ENCODE measurements at regions not wholly inside any gene's neighbourhood (a gene's known extent, or its start where the extent isn't known, plus 50 kb on each side); places are given as distances from the start of the nearest gene placed in this dataset.

GRCh38 chr4:115272185-115272584, 158.8 kb upstream of the NDST4 start:
- H3K27me3 Mint-ChIP-seq: peaks cover 3% of the 10 kb centered on the region
- no peak overlapping the region for H3K27ac Mint-ChIP-seq
- peaks cover 7% of the 10 kb centered on the region for H3K36me3 Mint-ChIP-seq (ENCODE audit: low read depth)
- peaks cover 27% of the 10 kb centered on the region for H3K4me1 Mint-ChIP-seq
- no peak overlapping the region for H3K4me3 Mint-ChIP-seq
- H3K9me3 Mint-ChIP-seq: peaks cover 12% of the 10 kb centered on the region
- CTCF ChIA-PET: no interaction called here
- POLR2A ChIA-PET: no interaction called here
- DNase-seq: no peak

DNA sequence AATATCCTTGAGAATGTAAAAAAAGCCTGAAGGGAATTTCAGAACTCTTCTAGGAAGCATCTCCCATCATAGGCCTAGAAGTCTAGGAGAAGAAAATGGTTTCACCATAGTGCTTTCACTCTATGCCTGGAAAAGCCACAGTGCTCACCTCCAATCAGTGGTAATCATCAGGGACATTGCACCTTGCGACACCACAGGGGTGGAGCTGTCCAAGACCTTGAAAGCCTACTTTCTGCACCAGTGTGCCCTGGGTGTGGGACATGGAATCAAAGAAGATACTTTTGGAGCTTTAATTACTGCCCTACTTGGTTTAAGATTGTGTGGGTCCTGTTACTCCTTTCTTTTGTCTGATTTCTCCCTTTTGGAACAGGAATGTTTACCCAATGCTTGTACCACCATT, 146.8 kb upstream of the NDST4 start:
- Mint-ChIP-seq H3K27me3 (no peaks in the 10 kb centered on the region), H3K4me1 (no peaks in the 10 kb centered on the region)
- POLR2A ChIA-PET: no interaction called here

GRCh38 chr4:115259642-115260041, 146.2 kb upstream of the NDST4 start:
- ChIA-PET CTCF (no interaction called here), POLR2A (no interaction called here)
- Mint-ChIP-seq H3K36me3 (ENCODE audit: low read depth) (no peaks in the 10 kb centered on the region), H3K4me1 (no peaks in the 10 kb centered on the region), H3K4me3 (no peak overlapping the region), H3K27me3 (no peaks in the 10 kb centered on the region), H3K27ac (no peak overlapping the region), H3K9me3 (no peaks in the 10 kb centered on the region)
- DNase-seq: no peak

More for the DNA sequence above, 146.8 kb upstream of the NDST4 start:
- Mint-ChIP-seq H3K9me3 (no peaks in the 10 kb centered on the region), H3K36me3 (ENCODE audit: low read depth) (no peaks in the 10 kb centered on the region), H3K27ac (no peak overlapping the region), H3K4me3 (no peak overlapping the region)
- no peak for DNase-seq
- CTCF ChIA-PET: no interaction called here

- no peak for DNase-seq
- Mint-ChIP-seq H3K4me3 (no peak overlapping the region), H3K27ac (no peak overlapping the region), H3K4me1 (no peaks in the 10 kb centered on the region), H3K36me3 (ENCODE audit: low read depth) (no peaks in the 10 kb centered on the region), H3K9me3 (no peaks in the 10 kb centered on the region), H3K27me3 (no peaks in the 10 kb centered on the region)
- POLR2A ChIA-PET: no interaction called here
- CTCF ChIA-PET: no interaction called here
These were observed 136.4 kb upstream of the NDST4 start for GRCh38 chr4:115249808-115250207.

GRCh38 chr4:115234405-115235093, 121.1 kb upstream of the NDST4 start:
- no peaks in the 10 kb centered on the region for H3K36me3 Mint-ChIP-seq (ENCODE audit: low read depth)
- H3K9me3 Mint-ChIP-seq: no peaks in the 10 kb centered on the region
- H3K4me1 Mint-ChIP-seq: no peaks in the 10 kb centered on the region
- no peak overlapping the region for H3K27ac Mint-ChIP-seq
- peak; percentile 6 for DNase-seq
- ChIA-PET CTCF (no interaction called here), POLR2A (interaction anchor here (0.5 kb wide), 1 partner anchor 88 kb away, joined by 3 read pairs; no protein-coding TSS in a partner anchor)
- H3K27me3 Mint-ChIP-seq: no peaks in the 10 kb centered on the region
- no peak overlapping the region for H3K4me3 Mint-ChIP-seq

DNA sequence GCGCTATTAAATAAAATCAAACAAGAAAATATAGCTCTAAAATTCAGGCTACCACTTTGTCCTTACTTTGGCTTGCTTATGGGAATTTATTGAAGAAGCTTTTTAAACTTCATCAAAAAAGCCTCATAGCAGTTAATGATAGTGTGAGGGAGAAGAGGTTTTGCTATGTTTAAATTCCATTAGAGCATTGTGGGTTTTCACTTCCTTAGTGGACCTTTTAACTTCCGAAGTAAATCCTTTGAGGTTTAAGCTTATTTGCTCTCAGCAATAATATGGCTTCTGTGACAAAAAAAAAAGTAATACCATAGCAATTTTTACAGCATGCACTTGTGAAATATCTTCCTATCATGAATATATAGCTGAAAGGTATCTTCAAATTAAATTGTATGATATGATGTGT, 120.2 kb upstream of the NDST4 start:
- Mint-ChIP-seq H3K9me3 (no peaks in the 10 kb centered on the region), H3K27ac (no peak overlapping the region), H3K4me3 (no peak overlapping the region), H3K36me3 (ENCODE audit: low read depth) (no peaks in the 10 kb centered on the region), H3K27me3 (no peaks in the 10 kb centered on the region), H3K4me1 (no peaks in the 10 kb centered on the region)
- ChIA-PET POLR2A (no interaction called here), CTCF (no interaction called here)
- no peak for DNase-seq

GRCh38 chr4:115229873-115230272, 116.5 kb upstream of the NDST4 start:
- Mint-ChIP-seq H3K4me3 (no peak overlapping the region), H3K36me3 (ENCODE audit: low read depth) (no peaks in the 10 kb centered on the region), H3K27ac (no peak overlapping the region), H3K9me3 (no peaks in the 10 kb centered on the region), H3K27me3 (no peaks in the 10 kb centered on the region), H3K4me1 (no peaks in the 10 kb centered on the region)
- ChIA-PET CTCF (interaction anchor here (0.6 kb wide), 1 partner anchor 189 kb away, joined by 3 read pairs; no protein-coding TSS in a partner anchor), POLR2A (no interaction called here)
- DNase-seq: no peak

- POLR2A ChIA-PET: no interaction called here
- Mint-ChIP-seq H3K9me3 (no peaks in the 10 kb centered on the region), H3K36me3 (ENCODE audit: low read depth) (no peaks in the 10 kb centered on the region), H3K27ac (no peak overlapping the region), H3K27me3 (no peaks in the 10 kb centered on the region), H3K4me3 (no peak overlapping the region), H3K4me1 (no peaks in the 10 kb centered on the region)
- CTCF ChIA-PET: no interaction called here
- no peak for DNase-seq
These were observed 115.4 kb upstream of the NDST4 start for GRCh38 chr4:115228851-115229250.

DNA sequence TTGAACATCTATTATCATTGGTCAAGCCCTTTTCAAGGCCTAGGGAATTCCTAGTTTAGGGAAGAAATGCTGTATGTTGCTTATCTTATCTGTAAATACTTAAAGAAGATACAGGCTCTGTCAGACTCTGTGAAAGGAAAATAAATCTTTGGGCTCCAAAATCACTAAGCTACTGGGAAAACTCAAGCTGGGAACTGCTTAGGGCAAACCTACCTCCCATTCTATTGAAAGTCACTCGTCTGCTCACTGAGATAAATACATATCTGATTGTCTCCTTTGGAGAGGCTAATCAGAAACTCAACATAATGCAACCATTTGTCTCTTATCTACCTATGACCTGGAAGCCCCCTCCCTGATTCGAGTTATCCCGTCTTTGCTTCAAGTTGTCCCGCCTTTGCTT, 108.6 kb upstream of the NDST4 start:
- Mint-ChIP-seq H3K27ac (no peak overlapping the region), H3K9me3 (no peaks in the 10 kb centered on the region), H3K27me3 (no peaks in the 10 kb centered on the region), H3K4me1 (no peaks in the 10 kb centered on the region), H3K36me3 (ENCODE audit: low read depth) (no peaks in the 10 kb centered on the region), H3K4me3 (no peak overlapping the region)
- DNase-seq: no peak
- ChIA-PET POLR2A (no interaction called here), CTCF (no interaction called here)

GRCh38 chr4:115219862-115220261, 106.4 kb upstream of the NDST4 start:
- CTCF ChIA-PET: no interaction called here
- Mint-ChIP-seq H3K27me3 (no peaks in the 10 kb centered on the region), H3K27ac (no peak overlapping the region), H3K4me1 (no peaks in the 10 kb centered on the region), H3K4me3 (no peak overlapping the region), H3K36me3 (ENCODE audit: low read depth) (no peaks in the 10 kb centered on the region), H3K9me3 (no peaks in the 10 kb centered on the region)
- POLR2A ChIA-PET: no interaction called here
- no peak for DNase-seq

- Mint-ChIP-seq H3K4me1 (no peaks in the 10 kb centered on the region), H3K27ac (no peak overlapping the region), H3K27me3 (no peaks in the 10 kb centered on the region), H3K9me3 (no peaks in the 10 kb centered on the region), H3K4me3 (no peak overlapping the region), H3K36me3 (ENCODE audit: low read depth) (no peaks in the 10 kb centered on the region)
- ChIA-PET CTCF (no interaction called here), POLR2A (no interaction called here)
- DNase-seq: no peak
These were observed 106.0 kb upstream of the NDST4 start for GRCh38 chr4:115219315-115219860.

DNA sequence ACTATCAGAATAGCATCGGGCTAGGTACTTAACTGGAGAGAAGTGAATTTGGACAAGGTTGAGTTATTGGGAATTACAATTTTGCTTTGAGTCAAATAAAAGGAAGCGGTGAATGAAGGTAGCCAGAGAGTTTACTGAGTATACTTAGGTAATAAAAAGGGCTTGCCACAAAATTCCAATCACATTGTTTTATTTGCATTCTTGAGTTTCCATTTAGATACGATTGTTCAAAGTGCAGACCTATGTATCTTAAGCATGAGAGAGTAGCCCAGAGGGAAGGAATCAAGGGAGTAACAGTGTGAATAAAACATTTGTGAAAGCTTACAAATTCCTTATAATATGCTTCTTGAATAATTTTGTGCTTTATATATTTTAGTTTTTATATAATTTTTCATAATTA, 102.5 kb upstream of the NDST4 start:
- DNase-seq: no peak
- Mint-ChIP-seq H3K9me3 (no peaks in the 10 kb centered on the region), H3K4me3 (no peak overlapping the region), H3K4me1 (no peaks in the 10 kb centered on the region), H3K36me3 (ENCODE audit: low read depth) (no peaks in the 10 kb centered on the region), H3K27ac (no peak overlapping the region), H3K27me3 (no peaks in the 10 kb centered on the region)
- ChIA-PET CTCF (no interaction called here), POLR2A (no interaction called here)

DNA sequence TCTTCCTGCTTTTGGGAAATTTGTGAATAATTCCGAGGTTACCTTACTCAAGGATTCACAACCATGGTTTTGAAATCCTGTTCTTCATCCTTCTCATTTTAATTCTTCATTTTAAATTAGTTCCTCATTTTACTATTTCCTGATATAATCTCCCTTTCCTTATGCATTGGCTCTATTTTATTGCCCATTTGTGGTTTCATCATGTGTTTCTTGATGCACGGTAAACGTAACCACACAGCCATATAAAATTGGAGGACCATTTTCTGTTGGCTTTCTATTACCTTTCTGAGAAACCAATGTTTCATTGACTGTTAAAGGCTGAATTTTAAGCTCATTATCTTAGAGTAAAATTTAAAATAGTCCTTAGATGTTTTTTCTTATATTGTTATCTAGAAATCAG, 100.3 kb upstream of the NDST4 start:
- DNase-seq: no peak
- ChIA-PET CTCF (no interaction called here), POLR2A (no interaction called here)
- H3K9me3 Mint-ChIP-seq: no peaks in the 10 kb centered on the region
- no peaks in the 10 kb centered on the region for H3K4me1 Mint-ChIP-seq
- no peak overlapping the region for H3K4me3 Mint-ChIP-seq
- H3K27me3 Mint-ChIP-seq: no peaks in the 10 kb centered on the region
- no peaks in the 10 kb centered on the region for H3K36me3 Mint-ChIP-seq (ENCODE audit: low read depth)
- H3K27ac Mint-ChIP-seq: no peak overlapping the region

DNA sequence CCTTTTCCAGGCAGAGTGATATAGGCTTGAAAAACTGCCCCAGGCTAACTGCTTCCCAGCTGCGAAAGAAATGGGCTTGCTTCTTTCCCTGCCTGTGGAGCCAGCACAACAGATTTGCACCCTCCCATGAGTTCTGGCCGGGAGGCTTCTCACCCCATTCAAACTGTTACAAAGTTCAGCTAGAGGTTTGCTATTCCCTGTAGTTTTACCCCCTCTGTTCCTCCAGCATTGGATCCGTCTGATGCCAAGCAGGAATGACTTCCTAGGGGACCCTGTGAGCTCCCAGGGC, 87.6 kb upstream of the NDST4 start:
- H3K27me3 Mint-ChIP-seq: no peaks in the 10 kb centered on the region
- H3K9me3 Mint-ChIP-seq: no peaks in the 10 kb centered on the region
- no peak for DNase-seq
- ChIA-PET CTCF (no interaction called here), POLR2A (no interaction called here)
- H3K36me3 Mint-ChIP-seq (ENCODE audit: low read depth): no peaks in the 10 kb centered on the region
- no peaks in the 10 kb centered on the region for H3K4me1 Mint-ChIP-seq
- H3K27ac Mint-ChIP-seq: no peak overlapping the region
- no peak overlapping the region for H3K4me3 Mint-ChIP-seq
